ENCODE measurements at regions not wholly inside any gene's neighbourhood (a gene's known extent, or its start where the extent isn't known, plus 50 kb on each side); places are given as distances from the start of the nearest gene placed in this dataset.
A peak's percentile ranks its signal among the peaks of the same experiment; 100 is the strongest.

- Histone ChIP-seq H3K36me3 (no peaks in the 10 kb centered on the region), H3K9me3 (no peaks in the 10 kb centered on the region), H3K4me1 (peaks cover 0 to 40% (median 16%) of the 10 kb centered on the region in 6 donors), H3K27me3 (replicated peaks in 1 of 7) (peaks cover 0 to 12% (median 0%) of the 10 kb centered on the region in 7 donors), H3K27ac (peak overlapping the region in 3 of 8 donors; percentile 71 to 75 (median 74)), H3K4me3 (no peak overlapping the region)
- WGBS, 5 donors: 15 to 42% (median 23%) methylated on average over 7 of the region's 7 CpGs
- no peak for TF ChIP-seq POLR2AphosphoS5 (IDR thresholded peaks at IDR 0.05)
- no peak for TF ChIP-seq POLR2A (IDR thresholded peaks at IDR 0.05)
- TF ChIP-seq, protein P1, sequence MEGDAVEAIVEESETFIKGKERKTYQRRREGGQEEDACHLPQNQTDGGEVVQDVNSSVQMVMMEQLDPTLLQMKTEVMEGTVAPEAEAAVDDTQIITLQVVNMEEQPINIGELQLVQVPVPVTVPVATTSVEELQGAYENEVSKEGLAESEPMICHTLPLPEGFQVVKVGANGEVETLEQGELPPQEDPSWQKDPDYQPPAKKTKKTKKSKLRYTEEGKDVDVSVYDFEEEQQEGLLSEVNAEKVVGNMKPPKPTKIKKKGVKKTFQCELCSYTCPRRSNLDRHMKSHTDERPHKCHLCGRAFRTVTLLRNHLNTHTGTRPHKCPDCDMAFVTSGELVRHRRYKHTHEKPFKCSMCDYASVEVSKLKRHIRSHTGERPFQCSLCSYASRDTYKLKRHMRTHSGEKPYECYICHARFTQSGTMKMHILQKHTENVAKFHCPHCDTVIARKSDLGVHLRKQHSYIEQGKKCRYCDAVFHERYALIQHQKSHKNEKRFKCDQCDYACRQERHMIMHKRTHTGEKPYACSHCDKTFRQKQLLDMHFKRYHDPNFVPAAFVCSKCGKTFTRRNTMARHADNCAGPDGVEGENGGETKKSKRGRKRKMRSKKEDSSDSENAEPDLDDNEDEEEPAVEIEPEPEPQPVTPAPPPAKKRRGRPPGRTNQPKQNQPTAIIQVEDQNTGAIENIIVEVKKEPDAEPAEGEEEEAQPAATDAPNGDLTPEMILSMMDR (IDR thresholded peaks at IDR 0.05 in 8 of 11, conservative IDR thresholded peaks at IDR 0.05 in 3 of 11): no peak
- no peak for DNase-seq
- intact Hi-C loops (cut with DNase I; ENCODE audit: low total_unique reads): no loop called here
These were observed 104.6 kb upstream of the ZFHX3 start for GRCh38 chr16:73152386-73153125.

DNA sequence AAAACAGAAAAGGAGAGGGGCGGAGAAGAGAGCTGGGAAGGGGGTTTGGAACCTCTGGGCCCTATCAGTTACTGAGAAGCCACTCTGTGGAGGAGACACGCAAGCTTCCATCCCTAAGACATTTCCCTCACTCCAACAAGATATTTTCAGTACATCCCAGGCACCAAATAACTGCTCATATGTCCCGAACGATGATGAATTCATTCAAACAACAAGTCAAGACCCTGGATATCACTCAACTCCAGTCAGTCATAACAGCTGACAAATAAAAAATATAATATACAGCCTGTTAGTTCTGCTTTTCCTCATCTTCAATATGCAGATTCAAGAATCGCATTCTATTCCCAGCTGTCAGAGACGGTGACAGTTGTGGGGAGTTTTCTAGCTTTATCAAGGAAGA, 104.0 kb upstream of the ZFHX3 start:
- Histone ChIP-seq H3K36me3 (no peaks in the 10 kb centered on the region), H3K27me3 (replicated peaks in 1 of 7) (peaks cover 0 to 12% (median 0%) of the 10 kb centered on the region in 7 donors), H3K4me3 (no peak overlapping the region), H3K4me1 (peaks cover 0 to 40% (median 16%) of the 10 kb centered on the region in 6 donors), H3K27ac (no peak overlapping the region), H3K9me3 (no peaks in the 10 kb centered on the region)
- TF ChIP-seq POLR2AphosphoS5 (IDR thresholded peaks at IDR 0.05) (no peak), POLR2A (IDR thresholded peaks at IDR 0.05) (no peak)
- TF ChIP-seq, protein P1 (IDR thresholded peaks at IDR 0.05 in 8 of 11, conservative IDR thresholded peaks at IDR 0.05 in 3 of 11): no peak
- WGBS, 5 donors: 50 to 63% (median 55%) methylated on average over 6 of the region's 6 CpGs
- intact Hi-C loops (cut with DNase I; ENCODE audit: low total_unique reads): no loop called here
- DNase-seq: no peak

DNA sequence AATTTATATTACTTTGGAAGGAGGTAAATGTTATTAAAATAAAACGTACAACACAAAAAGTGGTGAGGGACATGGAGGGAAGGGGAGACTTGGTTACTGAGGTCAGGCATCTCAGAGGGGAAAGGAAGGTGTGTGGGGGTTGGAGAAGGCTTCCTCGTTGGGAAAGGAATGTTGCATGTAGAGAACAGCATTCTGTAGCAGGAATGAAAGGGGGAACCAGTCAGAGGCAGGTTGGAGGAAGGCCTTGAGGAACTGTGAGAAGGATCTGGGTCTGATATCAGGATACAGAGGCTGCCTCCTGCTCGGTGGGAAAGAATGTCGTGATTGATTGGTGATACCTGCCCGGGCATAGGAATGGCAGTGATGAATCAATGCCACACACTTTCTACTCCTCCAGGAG, 103.3 kb upstream of the ZFHX3 start:
- intact Hi-C loops (cut with DNase I; ENCODE audit: low total_unique reads): no loop called here
- DNase-seq: no peak
- TF ChIP-seq POLR2AphosphoS5 (IDR thresholded peaks at IDR 0.05) (no peak), POLR2A (IDR thresholded peaks at IDR 0.05) (no peak)
- TF ChIP-seq, protein P1 (IDR thresholded peaks at IDR 0.05 in 8 of 11, conservative IDR thresholded peaks at IDR 0.05 in 3 of 11): no peak
- no peaks in the 10 kb centered on the region for H3K36me3 ChIP-seq
- peaks cover 0 to 12% (median 0%) of the 10 kb centered on the region in 7 donors for H3K27me3 ChIP-seq (replicated peaks in 1 of 7)
- no peaks in the 10 kb centered on the region for H3K9me3 ChIP-seq
- no peak overlapping the region for H3K4me3 ChIP-seq
- H3K27ac ChIP-seq: peak overlapping the region in 1 of 8 donors; percentile 12
- peaks cover 0 to 40% (median 16%) of the 10 kb centered on the region in 6 donors for H3K4me1 ChIP-seq
- 42 to 58% (median 47%) methylated on average over 5 of the region's 5 CpGs for WGBS, 5 donors

GRCh38 chr16:73150786-73151185, 102.9 kb upstream of the ZFHX3 start:
- WGBS, 5 donors: 65 to 82% (median 76%) methylated on average over 4 of the region's 4 CpGs
- peaks cover 0 to 40% (median 16%) of the 10 kb centered on the region in 6 donors for H3K4me1 ChIP-seq

More at GRCh38 chr16:73150786-73151185, 102.9 kb upstream of the ZFHX3 start:
- Histone ChIP-seq H3K36me3 (no peaks in the 10 kb centered on the region), H3K27ac (peak overlapping the region in 1 of 8 donors; percentile 12), H3K4me3 (no peak overlapping the region), H3K9me3 (no peaks in the 10 kb centered on the region), H3K27me3 (replicated peaks in 1 of 7) (peaks cover 0 to 12% (median 0%) of the 10 kb centered on the region in 7 donors)
- no peak for DNase-seq
- intact Hi-C loops (cut with DNase I; ENCODE audit: low total_unique reads): no loop called here
- TF ChIP-seq POLR2A (IDR thresholded peaks at IDR 0.05): no peak
- TF ChIP-seq, protein P1 (IDR thresholded peaks at IDR 0.05 in 8 of 11, conservative IDR thresholded peaks at IDR 0.05 in 3 of 11): no peak
- no peak for TF ChIP-seq POLR2AphosphoS5 (IDR thresholded peaks at IDR 0.05)

Data from spleen (tissue), 11 donors.